ENCODE measurements at regions not wholly inside any gene's neighbourhood (a gene's known extent, or its start where the extent isn't known, plus 50 kb on each side); places are given as distances from the start of the nearest gene placed in this dataset.
A peak's percentile ranks its signal among the peaks of the same experiment; 100 is the strongest.

- DNase-seq (ENCODE audit: low read depth), result no peak
These were observed 233.1 kb downstream of the BCAS1 start for GRCh38 chr20:53837126-53837826.

DNA sequence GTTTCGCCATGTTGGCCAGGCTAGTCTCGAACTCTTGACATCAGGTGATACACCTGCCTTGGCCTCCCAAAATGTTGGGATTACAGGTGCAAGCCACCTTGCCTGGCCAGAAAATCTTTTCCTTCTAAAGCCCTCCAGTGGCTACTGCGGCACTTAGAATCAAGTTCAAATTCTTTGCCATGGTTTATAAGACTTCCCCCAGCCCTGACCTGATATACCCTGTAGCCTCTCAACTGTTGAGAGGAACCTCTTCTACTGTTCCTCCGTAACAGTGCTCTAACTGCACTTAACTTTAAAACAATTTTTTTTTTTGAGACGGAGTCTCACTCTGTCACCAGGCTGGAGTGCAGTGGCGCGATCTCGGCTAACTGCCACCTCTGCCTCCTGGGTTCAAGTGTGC is 235.6 kb downstream of the BCAS1 start:
- DNase-seq (ENCODE audit: low read depth), result no peak

DNA sequence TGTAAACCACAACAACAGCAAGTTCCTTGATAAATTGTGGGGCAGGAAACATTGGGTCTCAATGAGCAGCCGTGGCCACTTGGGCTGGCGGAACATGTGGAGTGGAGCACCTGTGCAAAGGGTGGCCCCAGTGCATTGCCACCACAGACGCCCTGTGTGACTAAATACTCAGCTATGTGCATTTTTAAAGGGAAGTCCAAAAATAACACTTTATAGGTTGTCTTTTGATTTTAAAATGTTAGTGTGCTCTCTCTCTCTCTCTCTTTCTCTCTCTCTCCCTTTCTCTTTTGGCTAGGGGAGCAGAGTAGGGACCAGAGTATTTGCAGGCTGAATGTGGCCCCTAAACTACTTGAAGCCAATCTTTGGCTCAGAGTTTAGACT is 236.3 kb downstream of the BCAS1 start:
- DNase-seq (ENCODE audit: low read depth), result no peak

- DNase-seq (ENCODE audit: low read depth), result no peak
These were observed 236.9 kb downstream of the BCAS1 start for GRCh38 chr20:53833333-53834061.

DNA sequence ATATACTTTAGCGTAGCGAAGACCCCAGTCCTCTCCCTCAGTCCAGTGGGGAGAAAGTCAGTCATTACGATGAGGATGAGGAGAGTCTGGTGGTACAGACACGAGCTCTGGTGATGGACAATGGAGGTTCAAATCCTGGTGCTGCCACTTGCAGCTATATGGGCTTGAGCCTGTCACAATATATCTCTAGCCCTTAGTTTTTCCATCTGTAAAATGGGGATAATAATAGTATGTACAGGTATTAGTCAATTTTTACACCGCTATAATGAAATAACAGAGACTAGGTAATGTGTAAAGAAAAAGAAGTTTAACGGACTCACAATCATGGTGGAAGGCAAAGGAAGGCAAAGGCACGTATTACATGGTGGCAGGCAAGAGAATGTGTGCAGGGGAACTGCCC is 237.9 kb downstream of the BCAS1 start:
- DNase-seq (ENCODE audit: low read depth), result no peak

DNA sequence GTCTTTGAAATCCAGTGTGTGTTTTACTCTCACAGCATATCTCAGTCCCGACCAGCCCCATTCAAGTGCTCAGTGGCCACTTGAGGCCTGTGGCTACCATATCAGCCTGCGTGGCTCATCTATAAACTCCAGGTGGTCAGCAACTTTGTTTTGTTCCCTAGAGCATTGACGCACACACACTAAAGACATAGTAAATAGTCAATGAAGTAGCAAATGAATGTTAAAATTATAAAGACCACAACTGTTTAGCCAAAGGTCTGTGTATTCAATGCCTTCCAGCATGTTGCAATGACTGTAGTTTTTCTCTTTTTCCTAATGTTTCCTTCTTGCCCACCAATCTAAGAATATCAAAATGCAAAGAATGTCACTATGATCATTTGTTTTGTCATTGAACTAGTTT is 238.2 kb upstream of the ZNF217 start:
- DNase-seq (ENCODE audit: low read depth), result no peak

DNA sequence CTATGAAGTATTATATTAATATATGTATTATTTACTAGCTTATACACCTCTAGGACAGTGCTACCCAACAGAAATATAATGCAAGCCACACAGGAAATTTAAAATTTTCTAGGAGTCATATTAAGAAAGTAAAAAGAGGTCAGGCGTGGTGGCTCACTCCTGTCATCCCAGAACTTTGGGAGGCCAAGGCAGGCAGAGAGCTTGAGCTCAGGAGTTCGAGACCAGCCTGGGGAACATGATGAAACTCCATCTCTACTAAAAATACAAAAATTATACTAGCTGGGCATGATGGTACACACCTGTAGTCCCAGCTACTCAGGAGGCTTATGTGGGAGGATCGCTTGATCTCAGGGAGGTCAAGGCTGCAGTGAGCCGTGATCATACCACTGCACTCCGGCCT is 237.6 kb upstream of the ZNF217 start:
- DNase-seq (ENCODE audit: low read depth), result no peak

DNA sequence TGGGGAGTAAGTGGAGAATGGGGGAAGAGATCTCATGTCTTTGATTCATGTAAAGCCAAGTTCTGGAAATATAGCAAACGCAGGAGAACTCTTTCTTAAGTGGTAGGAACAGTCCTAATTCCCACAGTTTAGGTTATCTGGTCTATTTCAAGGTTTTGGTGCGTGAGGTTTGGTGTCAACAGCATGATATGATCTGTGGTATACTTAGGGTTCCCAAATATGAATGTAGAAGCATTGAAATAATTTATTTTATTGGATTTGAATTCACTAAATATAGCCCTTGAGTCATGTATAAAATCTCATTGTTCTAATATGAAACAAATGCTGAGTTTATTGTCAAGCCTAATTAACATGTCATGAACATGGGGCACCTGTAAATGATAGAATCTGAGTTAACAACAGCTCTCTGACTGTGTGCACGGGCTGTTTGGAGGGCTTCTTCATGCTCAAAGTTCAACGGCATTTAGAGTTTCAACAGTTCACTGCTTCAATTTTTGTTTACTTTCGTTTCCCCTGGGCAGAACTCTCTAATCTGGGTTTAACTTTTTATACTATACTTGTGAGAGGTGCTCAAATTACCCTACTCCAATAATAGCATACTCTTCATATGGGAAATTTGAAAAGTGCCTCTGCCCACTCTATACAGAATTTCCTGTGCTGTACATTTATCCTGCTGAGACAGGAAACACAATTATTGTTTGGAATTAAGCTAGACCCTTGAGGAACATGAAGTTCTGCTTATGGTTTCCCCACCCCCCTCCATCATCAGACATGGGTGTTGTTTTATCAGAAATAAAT is 236.3 kb upstream of the ZNF217 start:
- DNase-seq (ENCODE audit: low read depth), result peak; percentile 55

GRCh38 chr20:53829255-53829723 is 235.7 kb upstream of the ZNF217 start:
- peak; percentile 89 for DNase-seq (ENCODE audit: low read depth)

GRCh38 chr20:53828682-53829254 is 235.1 kb upstream of the ZNF217 start:
- peak; percentile 89 for DNase-seq (ENCODE audit: low read depth)

GRCh38 chr20:53828088-53828681 is 234.5 kb upstream of the ZNF217 start:
- DNase-seq (ENCODE audit: low read depth), result peak; percentile 93

DNA sequence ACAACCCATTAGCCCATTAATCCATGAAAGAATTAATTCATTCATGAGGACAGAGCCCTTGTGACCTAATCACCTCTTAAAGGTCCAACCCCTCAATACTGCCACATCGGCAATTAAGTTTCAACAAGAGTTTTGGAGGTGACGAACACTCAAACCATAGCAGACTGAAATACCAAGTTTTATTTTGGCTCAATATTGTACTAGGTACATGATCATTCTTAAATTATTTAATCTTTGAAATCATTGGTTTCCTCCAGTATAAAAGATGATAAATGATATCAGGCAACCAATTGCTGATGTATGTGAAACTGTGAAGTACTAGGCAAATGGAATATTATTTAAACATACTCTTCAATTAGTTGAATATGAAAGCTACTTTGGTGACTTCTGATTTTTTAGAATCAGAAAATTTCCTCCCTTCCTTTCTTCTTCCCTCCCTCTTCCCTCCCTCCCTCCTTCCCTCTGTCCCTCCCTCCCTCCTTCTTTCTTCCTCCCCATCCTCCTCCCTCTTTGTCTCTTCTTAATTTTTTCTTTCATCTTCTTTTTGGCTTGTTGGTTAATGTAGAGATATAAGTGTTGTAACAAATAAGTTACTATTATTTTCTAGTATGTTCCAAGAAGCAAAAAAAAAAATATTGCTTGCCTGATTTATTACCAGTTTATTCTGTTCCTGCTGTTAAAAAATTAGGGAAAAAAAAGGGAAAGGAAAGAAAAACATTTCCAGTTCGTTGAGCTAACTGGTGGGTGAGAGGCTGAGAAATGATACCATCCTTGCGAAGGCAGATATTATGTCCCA is 233.9 kb upstream of the ZNF217 start:
- no peak for DNase-seq (ENCODE audit: low read depth)

DNA sequence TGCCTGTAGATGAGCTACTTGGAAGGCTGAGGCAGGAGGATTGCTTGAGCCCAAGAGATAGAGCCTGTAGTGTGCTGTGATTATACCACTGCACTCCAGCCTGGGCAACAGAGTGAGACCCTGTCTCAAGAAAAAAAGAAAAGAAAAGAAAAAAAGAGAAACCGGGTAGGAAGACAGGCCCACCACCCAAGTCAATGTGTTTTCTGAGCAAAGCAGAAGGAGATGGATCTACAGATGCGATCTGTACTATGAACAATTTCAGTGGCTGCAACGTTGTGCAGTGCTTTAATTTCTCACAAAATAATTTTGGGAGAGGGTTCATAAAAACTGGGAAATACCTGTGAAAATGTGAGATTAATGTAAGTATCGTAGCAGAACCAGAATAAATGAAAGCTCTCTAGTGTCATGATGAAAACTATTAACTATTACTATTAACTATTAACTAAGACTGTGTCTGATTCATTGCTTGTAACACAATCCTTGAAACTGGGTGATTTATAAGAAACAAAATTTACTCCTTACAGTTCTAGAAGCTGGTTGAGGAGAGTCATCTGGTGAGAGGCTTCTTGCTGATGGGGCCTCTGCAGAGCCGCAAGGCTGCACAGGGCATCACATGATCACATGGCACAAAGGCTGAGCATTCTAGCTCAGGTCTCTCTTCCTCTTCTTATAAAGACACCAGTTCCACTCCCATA is 233.1 kb upstream of the ZNF217 start:
- no peak for DNase-seq (ENCODE audit: low read depth)

- no peak for DNase-seq (ENCODE audit: low read depth)
These were observed 232.5 kb upstream of the ZNF217 start for GRCh38 chr20:53826090-53826489.

DNA sequence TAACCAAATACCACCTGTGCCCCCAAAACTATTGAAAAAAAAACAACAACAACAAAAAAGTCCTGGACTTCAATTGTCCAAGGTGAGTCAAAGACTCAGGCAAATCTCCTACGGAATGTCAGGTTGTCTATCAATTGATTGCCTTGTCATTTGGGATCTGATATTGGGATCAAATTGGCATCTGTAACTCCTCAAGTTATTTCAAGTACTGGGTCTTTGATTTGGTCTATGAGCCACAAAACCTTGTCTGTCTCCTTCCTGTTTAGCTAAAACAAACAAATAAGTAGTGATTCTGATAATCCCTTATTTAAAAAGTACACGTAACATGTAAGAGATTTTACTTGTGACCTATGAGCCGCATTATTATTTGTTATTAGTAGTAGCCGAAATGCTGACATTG is 231.6 kb upstream of the ZNF217 start:
- no peak for DNase-seq (ENCODE audit: low read depth)

DNA sequence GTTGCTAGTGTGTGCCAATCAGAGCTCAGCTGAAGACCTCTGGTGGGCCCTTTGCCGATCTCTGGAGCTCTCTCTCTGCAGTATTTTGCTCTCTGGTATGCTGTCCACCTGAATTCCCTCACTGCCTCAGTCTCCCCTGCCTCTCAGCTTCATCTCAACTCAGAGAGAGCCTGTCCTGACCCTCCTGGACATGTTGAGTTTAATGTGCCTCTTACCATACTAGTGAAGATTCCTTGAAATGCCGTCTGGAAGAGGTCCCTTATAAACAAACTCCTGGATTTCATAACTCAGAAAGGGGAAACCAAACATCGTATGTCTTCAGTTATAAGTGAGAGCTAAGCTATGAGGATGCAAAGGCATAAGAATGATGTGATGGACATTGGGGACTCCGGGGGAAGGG is 231.1 kb upstream of the ZNF217 start:
- DNase-seq (ENCODE audit: low read depth), result no peak

- no peak for DNase-seq (ENCODE audit: low read depth)
These were observed 229.6 kb upstream of the ZNF217 start for GRCh38 chr20:53823121-53823764.

- no peak for DNase-seq (ENCODE audit: low read depth)
These were observed 228.9 kb upstream of the ZNF217 start for GRCh38 chr20:53822534-53822933.

DNA sequence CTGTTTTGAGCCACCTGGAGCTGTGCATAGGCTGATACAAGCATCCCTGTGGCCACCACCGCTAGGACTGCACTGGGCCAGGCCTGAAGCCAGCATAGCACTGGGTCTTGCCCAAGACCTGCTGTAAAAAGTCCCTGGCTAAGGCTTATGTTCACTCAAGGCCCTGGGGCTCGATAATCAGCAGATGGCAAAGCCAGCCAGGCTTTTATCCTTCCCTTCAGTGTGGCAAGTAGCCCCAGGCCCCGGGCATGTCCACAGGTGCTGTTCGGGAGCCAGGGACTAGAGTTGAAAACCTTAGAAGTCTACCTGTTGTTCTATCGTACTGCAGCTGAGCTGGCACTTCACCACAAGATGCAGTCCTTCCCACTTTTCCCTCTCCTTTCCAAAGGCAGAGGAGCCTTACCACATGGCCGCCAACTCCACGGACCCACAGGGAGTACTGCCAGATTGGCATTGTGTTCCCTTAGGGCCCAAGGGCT is 226.4 kb upstream of the ZNF217 start:
- DNase-seq (ENCODE audit: low read depth), result no peak
